NOMO-1 treated with DMSO at 0.1 percent for 48 hours (cell line): ENCODE measurements at regions not wholly inside any gene's neighbourhood (a gene's known extent, or its start where the extent isn't known, plus 50 kb on each side); places are given as distances from the start of the nearest gene placed in this dataset.

Experiments used
- DNase-seq: peaks from one replicate; lab custom pipeline; 2025; ENCODE audit not compliant: unreplicated experiment; lab: John Stamatoyannopoulos, UW

GRCh38 chr7:41633690-41634089, 69.2 kb downstream of the INHBA start:
- DNase-seq = no peak

- no peak for DNase-seq
Observed at GRCh38 chr7:41630741-41631140, 72.1 kb downstream of the INHBA start.

DNA sequence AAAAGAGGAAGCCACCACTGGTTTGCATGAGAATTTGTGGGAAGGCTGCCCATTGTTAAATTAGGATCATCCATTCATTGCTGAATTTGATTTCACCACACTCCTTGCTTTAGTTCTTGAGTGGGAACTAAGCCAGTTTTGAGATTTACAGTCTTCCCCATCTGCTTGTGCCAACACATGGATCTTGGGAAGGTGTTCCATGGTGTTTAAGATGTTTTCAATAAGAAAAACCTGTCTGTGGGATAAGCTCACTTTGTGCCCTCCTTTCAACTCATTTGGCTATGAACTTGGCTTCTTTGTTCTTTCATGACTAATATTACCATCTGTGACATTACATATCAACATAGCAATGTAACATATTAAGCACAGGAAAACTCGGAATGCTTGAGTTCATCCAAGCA, 73.2 kb downstream of the INHBA start:
- DNase-seq = no peak

DNA sequence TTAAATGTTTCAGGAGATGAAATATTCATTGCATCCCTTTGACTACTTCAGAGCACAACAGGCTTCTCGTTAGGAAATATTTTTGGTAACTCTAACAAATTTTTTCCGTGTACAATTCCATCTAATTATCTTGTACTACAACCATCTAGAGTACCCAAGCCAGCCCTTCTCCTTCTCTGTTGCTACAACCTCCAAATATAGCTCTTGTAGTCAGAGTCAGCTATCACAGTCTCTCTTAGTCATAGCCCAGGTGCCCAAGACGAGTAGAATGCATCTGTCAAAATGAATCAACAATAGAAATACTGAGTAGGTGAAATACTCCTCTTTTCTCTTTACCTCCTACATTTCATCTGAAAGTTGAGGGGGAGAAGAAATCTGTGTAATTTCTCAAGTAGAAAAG, 74.0 kb downstream of the INHBA start:
- DNase-seq = no peak

DNA sequence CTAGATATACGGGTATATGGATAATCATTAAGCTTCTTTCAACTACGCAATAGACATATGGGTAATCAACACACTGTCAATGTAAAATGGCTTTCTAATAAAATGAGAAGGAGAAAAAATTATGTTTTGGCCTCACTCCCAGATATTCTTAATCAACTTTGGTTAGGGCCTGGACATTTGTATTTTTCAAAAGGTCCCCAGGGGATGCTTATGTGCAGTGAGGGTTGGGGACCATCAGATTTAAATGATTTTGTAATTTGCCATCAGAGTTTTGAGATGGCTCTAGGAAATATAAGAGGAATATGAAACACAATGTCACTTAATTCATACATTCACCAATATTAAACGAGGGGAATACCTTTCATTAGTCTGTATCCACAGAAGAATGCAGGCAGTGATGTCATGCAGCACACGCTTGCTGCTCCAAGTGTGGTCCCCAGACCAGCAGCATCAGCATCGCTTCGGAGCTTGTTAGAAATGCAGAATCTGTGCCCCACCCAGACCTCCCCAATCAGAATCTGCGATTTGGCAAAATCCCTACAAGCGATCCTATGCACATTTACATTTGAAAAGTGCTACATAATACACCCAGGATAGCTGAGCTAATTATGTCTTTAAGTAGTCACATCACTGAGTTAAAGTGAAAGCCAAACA, 75.1 kb downstream of the INHBA start:
- DNase-seq = no peak

- DNase-seq = no peak
Observed at GRCh38 chr7:41624818-41625217, 78.1 kb downstream of the INHBA start.

DNA sequence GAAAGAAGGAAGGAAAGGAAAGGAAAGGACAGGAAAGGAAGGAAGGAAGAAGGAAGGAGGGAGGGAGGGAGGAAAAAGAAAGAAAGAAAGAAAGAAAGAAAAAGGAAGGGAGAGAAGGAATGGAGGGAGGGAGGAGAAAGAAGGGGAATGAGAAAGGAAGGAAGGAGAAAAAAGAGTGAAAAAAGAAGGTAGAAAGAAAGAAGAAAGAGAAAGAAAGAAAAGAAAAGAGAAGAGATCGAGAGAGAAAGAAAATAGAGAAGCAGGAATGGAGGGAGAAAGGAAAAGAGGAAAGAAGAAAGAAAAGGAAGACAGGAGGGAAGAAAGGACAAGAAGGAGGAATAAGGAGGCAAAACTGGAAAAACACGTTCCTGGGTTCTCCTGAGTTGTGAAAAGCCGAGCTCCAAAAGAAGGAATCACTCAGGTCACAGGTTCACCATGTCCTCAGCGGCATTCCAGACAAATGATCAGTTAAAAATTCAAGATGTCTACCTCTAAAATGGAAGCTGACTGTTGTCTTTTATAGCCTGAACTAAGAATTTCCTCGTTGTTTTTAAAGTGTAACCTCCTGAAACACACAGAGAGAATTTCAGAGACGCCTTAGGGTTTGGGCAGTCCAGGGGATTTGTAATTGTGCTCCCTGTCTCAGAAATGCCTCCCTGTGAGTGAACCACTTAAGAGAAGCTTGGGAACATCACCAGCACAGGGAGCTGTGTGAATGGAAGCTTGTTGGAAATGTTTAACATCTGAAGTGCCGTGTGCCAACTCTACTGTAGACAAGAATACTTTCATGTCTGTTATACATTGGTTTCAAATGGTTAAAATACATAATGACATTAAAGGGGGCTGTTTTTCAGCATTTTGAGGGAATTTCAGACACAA, 80.7 kb downstream of the INHBA start:
- no peak for DNase-seq

DNA sequence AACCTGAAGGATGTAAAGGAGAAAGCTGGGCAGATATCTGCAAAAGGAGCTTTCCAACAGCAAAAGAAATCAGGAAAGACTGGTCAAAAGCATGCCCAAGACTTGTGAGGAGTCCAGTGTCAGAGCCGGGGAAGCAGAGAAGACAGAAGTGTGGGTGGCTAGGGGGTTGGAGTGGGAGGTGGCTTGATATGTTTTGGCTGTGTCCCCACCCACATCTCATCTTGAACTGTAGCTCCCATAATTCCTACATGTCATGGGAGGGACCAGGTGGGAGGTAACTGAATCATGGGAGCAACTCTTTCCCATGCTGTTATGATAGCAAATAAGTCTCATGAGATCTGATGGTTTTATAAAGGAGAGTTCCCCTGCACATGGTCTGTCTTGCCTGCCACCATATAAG, 84.9 kb downstream of the INHBA start:
- no peak for DNase-seq

GRCh38 chr7:41612798-41613197, 90.1 kb downstream of the INHBA start:
- no peak for DNase-seq

- no peak for DNase-seq
Observed at GRCh38 chr7:41612386-41612785, 90.5 kb downstream of the INHBA start.

- no peak for DNase-seq
Observed at GRCh38 chr7:41608447-41608846, 94.4 kb downstream of the INHBA start.

- no peak for DNase-seq
Observed at GRCh38 chr7:41603985-41604384, 98.9 kb downstream of the INHBA start.

DNA sequence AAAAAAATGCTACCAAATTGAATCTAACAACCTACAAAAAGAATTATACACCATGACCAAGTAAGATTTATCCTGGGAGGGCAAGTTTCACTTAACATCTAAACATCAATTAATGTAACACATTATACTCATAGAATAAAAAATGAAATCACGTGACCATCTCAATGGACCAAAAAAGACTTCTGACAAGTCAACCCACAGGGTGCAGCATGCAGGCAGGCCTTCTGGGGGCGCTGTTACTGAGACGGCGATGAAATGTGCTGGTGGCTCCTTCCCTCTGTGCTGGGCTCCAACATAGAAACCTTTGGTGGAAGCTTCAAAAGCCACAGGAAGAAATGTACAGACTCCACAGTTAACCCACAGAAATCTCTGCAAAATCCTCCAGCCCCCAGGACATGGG, 103.1 kb downstream of the INHBA start:
- DNase-seq = no peak

DNA sequence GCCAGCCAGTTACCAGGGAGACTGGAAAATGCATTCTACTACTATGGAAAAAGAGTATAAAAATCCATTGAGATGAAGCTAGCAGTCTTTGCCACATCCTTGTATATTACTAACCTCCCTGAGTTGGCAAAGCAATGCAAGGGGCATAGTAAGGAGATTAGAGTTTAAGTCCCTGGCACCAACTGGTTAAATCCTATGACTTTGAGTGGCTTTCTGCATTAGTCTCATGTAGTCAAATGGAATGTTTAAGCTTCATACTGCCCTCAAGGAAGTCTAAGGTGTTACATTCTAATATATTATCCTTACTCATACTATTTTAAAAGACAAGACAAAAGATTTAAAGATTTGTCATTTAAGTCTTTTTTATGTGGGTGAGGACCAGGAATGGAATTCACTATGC, 110.1 kb downstream of the INHBA start:
- no peak for DNase-seq

- peak; percentile 73 for DNase-seq
Observed at GRCh38 chr7:41592236-41592635, 110.7 kb downstream of the INHBA start.

- no peak for DNase-seq
Observed at GRCh38 chr7:41590986-41591385, 111.9 kb downstream of the INHBA start.

DNA sequence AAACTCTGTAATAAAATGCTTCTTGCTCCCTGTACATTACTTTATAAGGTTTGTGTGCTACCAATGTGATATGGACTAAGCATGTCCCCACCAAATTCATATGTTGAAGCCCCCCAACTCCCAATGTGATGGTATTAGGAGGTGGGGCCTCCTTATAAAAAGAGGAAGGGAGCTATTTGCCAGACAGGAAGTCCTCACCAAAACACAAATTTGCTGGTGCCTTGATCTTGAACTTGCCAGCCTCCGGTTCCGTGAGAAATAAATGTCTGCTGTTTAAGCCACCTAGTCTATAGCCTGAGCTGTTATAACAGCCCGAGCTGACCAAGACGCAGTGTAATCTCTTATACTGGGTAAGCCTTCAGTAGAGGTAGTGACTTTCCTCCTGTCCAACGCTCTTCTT, 114.5 kb downstream of the INHBA start:
- no peak for DNase-seq

- DNase-seq = no peak
Observed at GRCh38 chr7:41586931-41587640, 115.8 kb downstream of the INHBA start.

DNA sequence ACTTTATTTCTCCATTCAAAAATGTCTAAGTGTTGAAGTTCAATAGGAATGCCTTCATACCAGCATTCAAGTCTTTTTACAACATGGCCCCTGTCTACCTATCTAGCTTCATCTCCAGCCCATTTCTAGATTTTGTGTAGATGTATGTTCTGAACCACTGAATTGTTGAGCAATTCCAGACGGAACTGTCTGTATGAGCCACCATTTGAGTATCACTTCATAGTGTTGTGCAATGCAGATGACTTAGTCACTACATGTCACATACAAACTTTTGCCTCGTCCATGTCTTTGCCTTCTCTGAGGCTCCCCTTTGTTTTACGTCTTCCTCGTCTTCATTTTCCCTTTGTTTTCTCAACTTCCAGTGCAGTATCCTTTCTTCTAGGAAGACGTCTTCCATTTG, 118.1 kb downstream of the INHBA start:
- peak; percentile 86 for DNase-seq

DNA sequence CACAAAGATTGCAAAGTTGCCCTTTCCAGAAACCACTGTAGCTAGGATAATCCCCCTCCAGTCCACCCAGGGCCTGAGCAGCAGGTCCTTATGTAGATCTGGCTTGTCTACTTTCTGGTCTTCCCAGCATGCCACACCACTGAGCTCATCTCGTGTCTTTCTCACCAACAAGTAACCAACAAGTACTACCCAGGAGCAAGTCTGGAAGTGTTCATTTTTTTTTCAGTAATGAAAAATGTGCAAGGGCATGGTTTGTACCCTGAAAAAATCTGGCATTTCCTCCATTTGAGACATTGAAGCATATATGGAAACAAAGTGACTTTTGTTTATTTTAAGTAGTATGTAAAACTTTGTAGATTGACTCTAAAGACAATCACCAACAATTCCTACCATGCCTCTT, 120.8 kb downstream of the INHBA start:
- no peak for DNase-seq

DNA sequence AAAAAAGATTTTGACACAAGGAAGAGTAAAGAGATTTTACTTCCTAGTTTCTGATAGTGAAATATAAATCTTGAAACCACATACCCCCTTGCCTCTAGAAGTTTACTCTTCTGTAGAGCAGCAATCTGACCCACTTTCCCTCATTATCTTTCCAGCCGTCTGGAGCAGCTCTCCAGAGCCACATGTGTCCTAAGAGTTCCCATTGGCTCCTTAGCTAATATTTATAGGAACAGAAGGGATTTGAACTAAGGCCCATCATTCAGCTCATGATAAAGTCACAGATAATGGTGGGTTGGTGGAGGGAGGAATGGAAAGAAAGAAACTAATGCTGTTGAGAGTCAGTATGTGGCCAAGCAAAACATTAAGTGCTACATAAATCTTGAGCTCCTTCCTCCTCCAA, 121.8 kb downstream of the INHBA start:
- peak; percentile 25 for DNase-seq
